IPS DF 4.7 (cell line): ENCODE measurements at regions not wholly inside any gene's neighbourhood (a gene's known extent, or its start where the extent isn't known, plus 50 kb on each side); places are given as distances from the start of the nearest gene placed in this dataset.
"Not testable (repeated sequence)": the region's sequence is repeated elsewhere in the genome, so short reads cannot be mapped to it uniquely, and the experiment has no call there.

ENCODE experiments used
- DNase-seq: peaks from one replicate; pipeline ENCODE4 v3.0.0-alpha.2; 2013; ENCODE audit warnings: low spot score; ENCODE audit errors: extremely low read depth

DNA sequence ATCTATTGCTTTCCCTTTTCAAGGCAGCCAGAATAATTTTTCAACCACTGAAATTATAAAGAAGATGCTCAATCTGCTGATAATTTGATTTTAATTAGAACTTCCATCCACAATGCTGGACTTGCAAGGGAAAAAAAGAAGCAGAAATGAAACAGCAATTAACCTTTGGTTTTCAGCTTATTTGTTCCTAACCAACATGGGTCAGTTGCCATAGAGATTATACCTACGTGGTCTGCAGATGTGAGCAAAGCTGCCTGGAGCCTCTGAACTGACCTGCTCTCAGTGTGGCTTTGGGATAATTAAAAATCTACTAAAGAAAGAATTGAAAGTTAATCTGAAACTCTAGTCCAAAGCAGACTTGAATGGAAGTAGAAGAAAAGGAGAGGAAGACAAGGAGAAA, 195.7 kb upstream of the API5 start:
- no peak for DNase-seq

DNA sequence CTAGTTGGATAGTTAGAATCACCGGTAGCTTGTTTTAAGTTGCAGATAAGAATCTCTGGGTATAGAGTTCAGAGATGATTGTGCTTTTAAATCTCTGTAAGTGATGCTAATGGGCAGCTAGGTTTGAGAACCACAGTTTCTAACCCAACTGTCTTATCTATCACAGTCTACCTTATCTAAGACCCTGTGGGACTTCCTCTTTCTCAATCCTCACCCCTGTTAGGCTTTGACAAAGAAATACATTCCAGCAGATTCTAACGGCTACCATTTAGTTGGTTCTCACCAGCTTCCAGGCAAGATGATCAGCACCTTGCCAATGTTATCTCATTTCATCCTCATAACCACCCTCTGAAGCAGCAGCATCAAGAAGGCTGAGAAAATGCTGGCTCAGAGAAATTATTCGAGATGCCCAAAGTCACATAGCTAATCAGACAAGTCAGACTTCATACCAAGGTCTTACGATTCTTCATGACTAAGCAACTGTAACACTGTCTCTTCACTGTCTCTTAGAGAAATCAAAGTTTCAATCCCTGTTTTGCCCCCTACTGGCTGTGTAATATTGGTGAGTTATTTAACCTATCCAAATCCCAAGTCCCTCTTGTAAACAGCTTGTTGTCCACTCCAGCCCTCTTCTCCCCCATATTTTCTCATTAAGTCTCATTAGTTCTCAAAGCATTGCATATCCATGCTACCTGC, 192.4 kb upstream of the API5 start:
- DNase-seq: no peak

DNA sequence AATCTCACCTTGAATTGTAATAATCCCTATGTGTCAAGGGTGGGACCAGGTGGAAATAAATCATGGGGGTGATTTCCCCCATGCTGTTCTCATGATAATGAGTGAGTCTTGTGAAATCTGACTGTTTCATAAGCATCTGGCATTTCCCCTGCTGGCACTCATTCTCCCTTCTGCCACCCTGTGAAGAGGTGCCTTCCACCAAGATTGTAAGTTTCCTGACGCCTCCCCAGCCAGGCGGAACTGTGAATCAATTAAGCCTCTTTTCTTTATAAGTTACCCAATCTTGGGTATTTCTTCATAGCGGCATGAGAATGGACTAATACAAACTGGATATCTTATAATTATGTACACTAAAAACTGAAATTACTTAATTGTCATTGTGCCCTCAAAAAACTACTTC, 189.2 kb upstream of the API5 start:
- DNase-seq: no peak

DNA sequence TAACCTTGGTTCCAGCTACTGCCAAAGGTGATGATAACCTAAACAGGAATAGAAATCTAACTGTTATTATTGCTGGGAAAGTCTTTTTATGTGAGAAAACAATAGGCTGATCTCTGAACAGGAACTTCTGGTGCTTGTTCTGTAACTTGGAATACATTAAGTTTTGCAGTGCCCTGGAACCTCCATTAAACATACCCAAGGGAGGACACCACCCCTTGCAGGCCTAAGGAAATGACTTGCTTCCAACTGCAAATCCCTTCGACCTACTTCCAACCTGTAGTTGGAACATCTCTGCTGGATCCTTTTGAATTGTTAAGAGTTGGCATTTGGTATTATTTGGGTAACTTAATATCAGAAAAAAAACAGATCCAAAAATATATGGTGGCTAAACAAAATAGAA, 188.4 kb upstream of the API5 start:
- DNase-seq: no peak

DNA sequence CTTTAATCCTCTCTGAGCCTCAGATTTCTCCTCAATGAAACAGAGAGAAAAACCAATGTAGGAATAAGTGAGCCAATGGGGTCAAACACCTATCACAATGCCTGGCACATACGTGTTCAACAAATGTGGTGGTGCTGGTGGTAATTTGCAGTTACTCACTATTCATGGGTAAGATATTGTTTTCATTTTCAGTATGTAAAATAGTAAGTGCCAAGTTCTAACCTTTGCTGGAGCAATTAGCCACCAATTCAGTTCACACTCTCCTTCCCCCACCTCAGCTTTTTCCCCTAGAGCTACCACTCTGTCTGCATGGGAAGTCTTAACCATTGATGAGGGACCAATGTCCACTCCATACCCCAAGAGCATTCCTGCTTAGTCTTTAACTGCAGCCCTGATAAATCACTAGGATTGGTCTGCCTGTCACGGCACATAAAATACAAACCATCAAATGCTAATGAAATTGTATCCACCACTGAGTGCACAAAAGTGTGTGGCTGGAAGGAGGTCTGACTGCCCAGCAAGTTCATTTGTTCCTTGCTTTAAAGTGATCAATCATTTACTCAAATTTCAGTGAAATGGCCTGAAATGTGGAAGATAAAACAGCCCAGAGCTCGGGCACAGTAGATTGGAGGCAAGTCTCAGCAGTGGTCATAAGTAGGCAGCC, 187.4 kb upstream of the API5 start:
- DNase-seq: no peak

DNA sequence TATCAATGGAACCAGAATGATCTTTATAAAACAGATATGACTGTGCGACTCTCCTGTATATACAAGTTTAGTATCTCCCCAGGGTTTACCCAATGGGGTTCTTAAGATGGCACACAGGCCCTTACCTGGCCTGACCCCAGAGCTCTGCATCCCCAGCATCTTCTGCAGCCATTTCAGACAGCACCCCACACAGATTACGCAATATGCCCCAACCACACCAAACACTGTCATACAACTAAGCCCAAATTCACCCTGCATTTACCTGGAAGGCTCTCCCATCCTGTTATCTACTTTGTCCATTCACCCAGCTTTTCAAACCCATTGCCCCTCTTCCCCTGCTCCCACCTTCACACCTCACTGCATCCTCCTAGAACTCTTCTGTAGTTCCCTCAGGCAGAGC, 182.5 kb upstream of the API5 start:
- DNase-seq: no peak

DNA sequence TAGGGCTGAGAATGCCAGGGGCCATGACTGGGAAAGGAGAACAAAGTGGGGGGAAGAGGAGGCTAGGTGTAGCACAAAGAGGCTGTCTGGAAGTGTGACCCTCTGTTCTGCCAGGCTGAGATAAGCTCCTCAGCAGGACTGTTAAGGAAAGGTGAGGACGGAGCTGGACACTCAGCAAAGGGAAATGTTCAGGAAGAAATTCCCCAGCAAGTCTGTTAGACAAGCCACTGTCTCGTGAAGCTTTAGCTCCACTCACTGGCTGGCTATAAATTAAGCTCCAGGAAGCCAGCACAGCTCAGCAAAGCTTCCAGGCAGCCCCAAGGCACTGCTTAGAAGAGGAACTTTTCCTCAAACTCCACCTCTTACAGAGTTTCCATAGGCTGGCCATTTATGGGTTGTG, 181.2 kb upstream of the API5 start:
- DNase-seq: no peak

DNA sequence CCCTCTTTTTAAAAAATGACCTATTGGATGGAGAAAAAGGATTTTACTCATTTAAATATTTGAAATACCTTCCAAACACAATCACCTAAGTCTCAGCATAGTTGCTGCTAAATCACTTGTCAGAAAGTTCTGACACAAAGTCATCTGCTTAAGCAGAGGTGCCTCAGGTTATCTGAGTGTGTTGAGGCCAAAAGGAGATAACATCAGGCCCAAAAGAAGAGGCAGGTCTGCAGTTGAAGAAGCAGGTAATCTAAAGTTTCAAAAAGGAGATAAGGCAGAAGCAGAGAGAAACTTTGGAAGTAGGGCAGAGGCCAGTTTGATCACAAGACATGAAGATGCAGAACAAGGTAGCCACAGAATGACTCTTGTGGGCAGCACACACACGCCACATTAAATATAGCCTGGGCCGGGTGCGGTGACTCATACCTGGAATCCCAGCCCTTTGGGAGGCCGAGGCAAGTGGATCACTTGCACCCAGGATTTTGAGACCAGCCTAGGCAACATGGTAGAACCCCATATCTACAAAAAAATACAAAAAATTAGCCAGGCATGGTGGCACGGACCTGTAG, 175.7 kb upstream of the API5 start:
- no peak for DNase-seq

DNA sequence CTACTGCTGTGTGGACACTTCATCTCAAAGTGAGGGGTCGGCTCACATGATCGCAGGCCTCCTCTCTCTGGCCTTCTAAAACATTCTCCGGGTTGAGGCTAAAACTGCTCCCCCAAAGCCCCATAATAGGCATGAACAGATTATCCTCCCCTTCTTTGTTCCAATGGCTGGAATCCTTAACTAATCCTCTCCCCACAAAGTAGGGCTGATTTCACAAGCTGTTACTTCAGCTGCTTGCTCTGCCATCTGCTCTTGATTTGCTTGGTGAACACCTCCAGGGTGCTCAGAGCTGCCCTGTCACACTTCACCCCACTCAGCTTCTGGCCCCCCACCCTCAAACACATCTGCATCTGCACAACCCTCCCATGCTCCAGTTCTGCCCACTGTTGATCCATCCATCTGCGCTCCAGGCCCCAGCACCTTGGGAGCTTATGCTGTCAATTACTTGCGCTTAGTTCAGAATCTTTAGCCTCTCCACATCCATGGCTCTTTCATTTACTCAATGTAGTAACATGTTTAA, 173.1 kb upstream of the API5 start:
- DNase-seq: no peak

DNA sequence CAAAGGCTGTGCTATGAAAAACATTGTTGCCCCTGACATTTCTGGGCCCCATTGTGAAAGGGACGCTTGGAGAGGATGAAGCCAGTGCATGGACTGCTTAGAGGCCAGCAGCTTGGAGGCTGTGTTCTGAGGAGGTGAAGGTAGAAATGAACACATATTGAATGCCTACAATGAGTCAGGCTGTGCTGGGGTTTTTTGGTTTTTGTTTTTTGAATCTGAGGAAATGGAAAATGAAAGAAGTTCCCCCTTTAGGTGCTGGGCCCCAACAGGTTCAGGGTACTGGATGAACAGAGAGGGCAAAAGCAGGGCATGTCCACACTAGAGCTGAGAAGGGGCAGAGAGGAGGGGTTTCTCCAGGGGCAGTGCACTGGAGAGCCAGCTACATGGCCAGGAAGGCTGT, 166.1 kb upstream of the API5 start:
- no peak for DNase-seq

DNA sequence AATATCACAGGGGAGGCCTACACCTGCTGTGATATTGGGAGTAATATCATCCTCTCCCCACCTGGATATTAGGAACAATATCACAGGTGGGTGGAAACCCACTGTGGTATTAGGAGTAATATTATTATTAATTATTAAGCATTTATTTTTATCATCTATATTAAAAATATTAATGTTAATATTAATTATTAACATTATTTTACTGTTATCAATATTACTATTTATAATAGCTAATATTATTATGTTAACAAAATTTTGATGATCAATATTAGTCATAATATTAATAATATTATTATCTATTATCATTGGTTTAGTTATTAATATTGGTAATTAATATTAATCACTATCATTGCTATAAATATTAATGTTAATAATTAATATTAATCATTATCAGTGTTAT, 161.1 kb upstream of the API5 start:
- no peak for DNase-seq

DNA sequence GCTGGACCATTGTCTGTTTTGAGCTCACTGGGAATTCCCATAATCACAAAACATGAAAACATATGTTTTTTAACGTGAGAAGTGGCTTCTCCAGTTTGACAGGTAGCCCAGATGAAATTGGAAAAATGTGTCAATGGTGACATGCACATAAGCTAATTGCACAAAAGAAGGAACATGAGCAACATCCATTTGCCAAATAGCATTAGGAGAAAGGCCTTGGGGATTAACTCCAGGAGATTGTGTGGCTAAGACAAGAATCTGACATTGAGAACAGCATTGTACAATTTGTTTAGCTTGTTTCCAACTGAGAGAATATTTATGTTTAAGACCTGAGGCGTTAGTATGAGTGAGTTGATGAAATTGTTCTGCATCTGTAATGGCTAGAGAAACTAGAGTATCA, 147.0 kb upstream of the API5 start:
- DNase-seq: no peak

DNA sequence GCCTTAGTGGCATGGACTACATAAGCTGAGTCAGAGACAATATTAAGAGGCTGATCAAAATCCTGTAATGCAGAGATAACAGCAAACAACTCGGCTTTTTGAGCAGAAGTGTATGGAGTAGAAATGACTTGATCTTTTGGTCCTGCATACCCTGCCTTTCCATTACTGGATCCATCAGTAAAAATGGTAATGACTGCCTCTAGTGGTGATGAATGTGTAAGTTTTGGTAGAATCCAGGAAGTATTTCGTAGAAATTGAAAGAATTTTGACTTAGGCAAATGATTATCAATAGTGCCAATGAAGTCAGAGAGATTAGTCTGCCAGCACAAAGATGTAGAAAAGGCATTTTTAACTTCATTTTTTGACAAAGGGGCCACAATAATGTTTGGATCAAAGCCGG, 146.4 kb upstream of the API5 start:
- DNase-seq: not testable (repeated sequence)

DNA sequence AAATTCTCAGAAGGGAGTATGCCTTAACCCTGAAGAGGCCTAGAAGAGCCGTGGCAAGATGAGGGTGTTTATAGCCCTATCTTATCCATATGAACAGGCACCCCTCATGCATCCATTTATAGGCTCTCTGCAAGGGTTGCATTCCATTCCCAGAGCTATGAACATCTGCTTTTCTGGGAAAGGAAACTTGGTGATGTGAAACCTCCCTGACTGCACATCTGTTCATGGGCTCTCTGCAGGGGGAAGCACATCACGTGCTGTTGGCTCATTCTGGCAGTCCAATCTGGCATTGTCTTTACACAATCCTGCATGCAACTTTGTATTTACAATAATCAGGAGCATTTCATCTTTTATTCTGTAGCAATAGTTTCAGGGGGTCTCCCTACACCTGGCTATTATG, 143.6 kb upstream of the API5 start:
- DNase-seq: not testable (repeated sequence)

DNA sequence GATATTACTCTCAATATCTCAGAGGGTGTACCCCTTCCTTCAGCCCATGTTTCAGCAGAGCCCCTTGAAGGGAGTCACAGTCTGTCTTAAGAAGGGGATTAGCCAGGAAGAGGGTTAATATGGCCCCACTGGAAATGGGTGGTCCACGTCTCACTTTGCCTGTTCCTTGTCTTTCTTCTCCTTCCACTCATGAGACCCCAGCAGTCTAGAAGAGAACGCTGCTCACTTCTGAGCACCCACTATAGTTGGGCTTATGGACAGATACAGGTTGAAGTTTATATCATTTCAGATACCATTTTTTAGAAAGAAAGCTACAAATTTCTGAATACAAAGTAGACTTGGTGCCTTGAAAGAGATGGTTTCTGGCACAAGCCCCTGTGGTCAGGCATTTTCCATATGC, 139.3 kb upstream of the API5 start:
- no peak for DNase-seq

DNA sequence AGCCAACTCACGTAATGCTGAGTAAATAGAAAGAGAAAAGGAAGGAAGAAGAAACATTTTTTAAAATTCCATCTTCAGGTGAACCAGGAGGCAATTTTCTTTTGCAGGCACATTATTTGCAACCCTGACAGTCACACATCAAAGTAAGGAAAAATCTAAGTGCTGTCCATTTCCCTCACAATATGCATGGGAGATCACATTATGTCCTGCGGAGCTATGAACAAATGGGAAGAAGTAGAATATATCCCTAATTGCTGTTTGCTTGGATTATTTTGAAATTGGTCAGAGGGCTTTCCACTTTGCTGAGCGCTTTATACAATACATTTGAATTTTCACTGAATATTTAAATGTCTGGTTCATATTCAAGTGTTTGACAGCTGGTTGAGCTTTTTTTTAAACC, 133.8 kb upstream of the API5 start:
- DNase-seq: no peak

DNA sequence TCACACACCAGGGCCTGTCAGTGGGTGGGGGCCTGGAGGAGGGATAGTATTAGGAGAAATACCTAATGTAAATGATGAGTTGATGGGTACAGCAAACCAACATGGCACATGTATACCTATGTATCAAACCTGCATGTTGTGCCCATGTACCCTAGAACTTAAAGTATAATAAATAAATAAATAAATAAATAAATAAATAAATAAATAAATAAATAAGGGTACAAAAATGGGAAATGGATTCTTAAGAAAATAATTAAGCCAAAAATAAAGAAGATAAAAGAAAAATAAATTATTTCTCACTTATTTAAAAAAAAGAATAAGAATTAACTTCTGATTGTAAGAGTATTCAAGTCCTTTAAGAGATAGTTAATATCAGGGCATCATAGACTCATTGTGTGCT, 117.3 kb upstream of the API5 start:
- DNase-seq: not testable (repeated sequence)

DNA sequence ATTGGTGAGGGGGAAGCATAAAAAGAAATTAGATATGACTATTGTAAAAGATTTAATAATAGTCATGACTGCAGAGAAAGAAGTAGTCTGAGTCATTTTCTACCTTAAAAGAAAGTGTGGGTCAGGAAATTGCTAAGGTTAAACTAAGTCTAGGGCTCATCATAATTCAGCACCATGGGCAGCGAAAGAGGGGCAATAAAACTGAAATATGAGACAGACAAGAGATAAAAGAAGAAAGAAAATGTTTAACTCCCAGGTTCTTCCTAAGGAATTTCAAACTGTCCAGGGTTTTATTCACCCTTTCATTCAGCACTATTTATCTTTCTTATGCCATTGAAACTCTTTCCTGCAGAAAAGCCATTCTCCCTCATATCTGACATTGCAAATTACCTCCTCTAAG, 114.4 kb upstream of the API5 start:
- no peak for DNase-seq

DNA sequence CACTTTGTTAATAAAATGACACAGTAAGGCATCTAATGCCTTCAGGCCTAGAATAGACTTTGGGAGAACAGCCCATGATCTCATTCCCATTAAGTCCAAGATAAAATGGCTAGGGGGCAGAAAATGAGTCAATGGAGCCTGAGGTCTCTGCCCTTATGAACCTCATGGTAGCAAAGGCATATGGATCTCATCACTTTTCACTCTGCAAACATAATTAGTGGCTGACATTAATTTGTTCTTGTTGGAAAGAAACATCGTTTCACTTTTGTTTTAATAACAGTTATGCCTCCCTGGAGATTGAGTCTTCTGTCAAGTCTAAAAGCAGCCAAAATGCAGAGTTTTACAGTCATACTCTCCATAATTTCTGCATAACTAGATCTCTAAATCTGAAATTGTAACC, 111.8 kb upstream of the API5 start:
- DNase-seq: no peak

DNA sequence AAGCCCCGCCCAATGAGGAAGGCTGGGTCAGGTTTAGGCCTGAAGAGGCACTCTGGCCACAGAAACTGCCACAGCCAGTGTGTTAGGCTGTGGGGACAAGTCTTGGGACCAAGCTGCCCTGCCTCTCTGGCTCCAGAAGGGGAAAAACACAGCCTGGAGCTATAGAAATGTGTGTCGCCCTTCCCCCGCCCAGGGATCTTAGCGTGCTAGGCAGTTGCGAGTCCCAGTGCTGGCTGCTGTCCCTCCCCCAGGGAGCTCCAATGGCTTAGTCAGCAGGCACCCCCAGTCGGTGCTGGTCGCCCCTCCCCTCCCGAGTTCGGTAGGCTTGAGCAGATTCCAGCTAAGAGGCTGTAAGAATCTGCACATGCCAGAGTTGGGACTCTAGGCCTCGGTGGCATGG, 99.5 kb upstream of the API5 start:
- DNase-seq: peak; percentile 14

DNA sequence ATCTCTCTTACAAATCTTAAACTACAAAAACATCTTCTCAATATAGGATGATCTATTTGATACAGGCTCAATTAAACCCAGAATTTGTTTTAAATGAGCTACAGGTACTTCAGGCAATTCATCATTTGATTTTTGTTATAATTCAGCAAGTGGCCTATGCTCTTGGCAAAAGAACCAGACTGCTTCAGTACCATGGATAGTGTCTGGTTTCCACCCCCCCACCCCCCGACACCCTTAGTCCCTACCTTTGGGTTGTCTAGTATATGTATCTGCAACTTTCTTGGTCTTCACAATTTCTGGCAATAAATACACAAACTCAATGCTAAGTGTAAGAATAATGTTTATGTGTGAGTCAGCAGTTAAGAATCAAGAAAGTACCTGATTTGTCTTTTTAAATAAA, 97.3 kb upstream of the API5 start:
- no peak for DNase-seq

DNA sequence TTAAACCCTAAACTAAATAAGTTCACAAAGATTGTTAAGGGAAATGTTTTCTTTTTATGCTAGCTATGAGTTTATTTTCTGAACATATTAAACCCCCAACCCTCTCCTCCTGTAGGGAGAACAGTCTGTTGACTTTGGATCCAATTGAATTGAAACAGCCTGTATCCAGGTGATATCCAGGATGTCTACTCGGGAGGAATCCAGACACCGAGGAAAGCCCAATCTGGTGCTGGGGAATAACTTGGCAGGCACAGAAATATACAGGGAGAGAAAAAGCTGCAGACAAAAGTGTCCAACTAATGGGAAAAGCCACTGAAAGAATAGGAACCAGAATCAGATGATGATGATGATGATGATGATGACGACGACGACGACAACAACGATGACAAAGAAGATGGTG, 93.9 kb upstream of the API5 start:
- DNase-seq: no peak

DNA sequence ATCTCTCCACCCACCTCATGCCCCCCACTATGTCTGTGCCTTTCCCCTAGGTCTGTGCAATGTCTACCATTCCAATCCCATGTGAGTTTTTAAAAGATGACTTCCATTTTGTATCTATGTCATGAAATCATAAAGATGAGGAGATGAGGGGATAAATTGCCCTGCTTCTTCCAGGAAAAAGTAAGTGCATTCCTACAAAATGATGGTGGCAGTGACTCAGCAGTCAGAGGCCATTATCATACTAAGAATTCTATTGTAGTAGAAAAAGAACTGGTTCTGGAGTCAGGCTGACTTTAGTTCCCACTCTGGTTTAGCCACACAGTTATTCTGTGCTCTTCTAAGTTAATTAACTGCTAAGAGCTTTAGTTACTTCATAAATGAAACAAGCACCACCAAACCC, 89.6 kb upstream of the API5 start:
- DNase-seq: no peak
